ENCODE measurements at regions not wholly inside any gene's neighbourhood (a gene's known extent, or its start where the extent isn't known, plus 50 kb on each side); places are given as distances from the start of the nearest gene placed in this dataset.

GRCh38 chr9:4415281-4415680 lies 75.0 kb upstream of the SLC1A1 start:
- H3K4me1 ChIP-seq (ENCODE audit: control insufficient read depth in 2 of 2, insufficient read depth in 2 of 2, low read length in 2 of 2), result no peaks in the 10 kb centered on the region
- H3K4me3 Mint-ChIP-seq, result no peak overlapping the region
- peaks cover 0 to 4% (median 0%) of the 10 kb centered on the region in 5 donors for H3K27me3 Mint-ChIP-seq
- DNase-seq (no peak), ATAC-seq (no peak)
- H3K9me3 Mint-ChIP-seq, result peaks cover 0 to 2% (median 0%) of the 10 kb centered on the region in 11 donors
- no peaks in the 10 kb centered on the region for H3K36me3 ChIP-seq (ENCODE audit: control insufficient read depth in 2 of 3, insufficient read depth in 3 of 3, low read length in 3 of 3)
- H3K9me3 ChIP-seq (ENCODE audit: control insufficient read depth in 2 of 3, low read length in 3 of 3), result no peaks in the 10 kb centered on the region
- H3K4me1 Mint-ChIP-seq, result no peaks in the 10 kb centered on the region
- H3K4me3 ChIP-seq (ENCODE audit: low read length), result no peak overlapping the region
- H3K27me3 ChIP-seq (ENCODE audit: control insufficient read depth in 2 of 2, insufficient read depth in 2 of 2, low read length in 2 of 2), result no peaks in the 10 kb centered on the region
- H3K36me3 Mint-ChIP-seq, result peaks cover 0 to 4% (median 0%) of the 10 kb centered on the region in 5 donors
- intact Hi-C loops (cut with micrococcal nuclease), result no loop called here
- H3K27ac Mint-ChIP-seq, result no peak overlapping the region
- POLR2A ChIA-PET, result no interaction called here
- H3K27ac ChIP-seq (ENCODE audit: low read depth, low read length), result no peak overlapping the region
- CTCF ChIA-PET, result no interaction called here

- Histone ChIP-seq H3K4me1 (ENCODE audit: control insufficient read depth in 2 of 2, insufficient read depth in 2 of 2, low read length in 2 of 2) (no peaks in the 10 kb centered on the region), H3K27ac (ENCODE audit: low read depth, low read length) (no peak overlapping the region), H3K4me3 (ENCODE audit: low read length) (no peak overlapping the region), H3K36me3 (ENCODE audit: control insufficient read depth in 2 of 3, insufficient read depth in 3 of 3, low read length in 3 of 3) (no peaks in the 10 kb centered on the region), H3K27me3 (ENCODE audit: control insufficient read depth in 2 of 2, insufficient read depth in 2 of 2, low read length in 2 of 2) (no peaks in the 10 kb centered on the region), H3K9me3 (ENCODE audit: control insufficient read depth in 2 of 3, low read length in 3 of 3) (no peaks in the 10 kb centered on the region)
- CTCF ChIA-PET, result no interaction called here
- Mint-ChIP-seq H3K9me3 (peaks cover 0 to 1% (median 0%) of the 10 kb centered on the region in 11 donors), H3K36me3 (peaks cover 0 to 4% (median 0%) of the 10 kb centered on the region in 5 donors), H3K27ac (no peak overlapping the region), H3K4me1 (no peaks in the 10 kb centered on the region), H3K27me3 (peaks cover 0 to 4% (median 0%) of the 10 kb centered on the region in 5 donors), H3K4me3 (no peak overlapping the region)
- ATAC-seq (no peak), DNase-seq (no peak)
- intact Hi-C loops (cut with micrococcal nuclease), result no loop called here
- POLR2A ChIA-PET, result no interaction called here
Measured at GRCh38 chr9:4413856-4414255, 76.4 kb upstream of the SLC1A1 start.

- Mint-ChIP-seq H3K27ac (no peak overlapping the region), H3K9me3 (peaks cover 8 to 48% (median 21%) of the 10 kb centered on the region in 11 donors), H3K36me3 (peaks cover 4 to 20% (median 9%) of the 10 kb centered on the region in 5 donors), H3K27me3 (peaks cover 0 to 23% (median 9%) of the 10 kb centered on the region in 5 donors), H3K4me3 (no peak overlapping the region), H3K4me1 (no peaks in the 10 kb centered on the region)
- POLR2A ChIA-PET, result no interaction called here
- Histone ChIP-seq H3K4me3 (ENCODE audit: low read length) (no peak overlapping the region), H3K36me3 (ENCODE audit: control insufficient read depth in 2 of 3, insufficient read depth in 3 of 3, low read length in 3 of 3) (no peaks in the 10 kb centered on the region), H3K27ac (ENCODE audit: low read depth, low read length) (no peak overlapping the region), H3K9me3 (ENCODE audit: control insufficient read depth in 2 of 3, low read length in 3 of 3) (peaks cover 0 to 8% (median 4%) of the 10 kb centered on the region in 3 experiments), H3K4me1 (ENCODE audit: control insufficient read depth in 2 of 2, insufficient read depth in 2 of 2, low read length in 2 of 2) (no peaks in the 10 kb centered on the region), H3K27me3 (ENCODE audit: control insufficient read depth in 2 of 2, insufficient read depth in 2 of 2, low read length in 2 of 2) (no peaks in the 10 kb centered on the region)
- intact Hi-C loops (cut with micrococcal nuclease), result no loop called here
- ATAC-seq, result no peak
- CTCF ChIA-PET, result interaction anchor here (1.5 kb wide), 1 partner anchor 15 kb away, joined by 4 read pairs; no protein-coding TSS in a partner anchor
- DNase-seq, result no peak
Measured at GRCh38 chr9:4404156-4404555, 86.1 kb upstream of the SLC1A1 start.

GRCh38 chr9:4402501-4402900 lies 87.8 kb upstream of the SLC1A1 start:
- no peak overlapping the region for H3K4me3 ChIP-seq (ENCODE audit: low read length)
- H3K27ac ChIP-seq (ENCODE audit: low read depth, low read length), result no peak overlapping the region
- peaks cover 0 to 8% (median 4%) of the 10 kb centered on the region in 3 experiments for H3K9me3 ChIP-seq (ENCODE audit: control insufficient read depth in 2 of 3, low read length in 3 of 3)
- Mint-ChIP-seq H3K36me3 (peaks cover 4 to 25% (median 9%) of the 10 kb centered on the region in 5 donors), H3K4me3 (no peak overlapping the region), H3K9me3 (peaks cover 8 to 45% (median 21%) of the 10 kb centered on the region in 11 donors), H3K27ac (no peak overlapping the region), H3K4me1 (no peaks in the 10 kb centered on the region), H3K27me3 (peaks cover 0 to 36% (median 13%) of the 10 kb centered on the region in 5 donors)
- no peaks in the 10 kb centered on the region for H3K4me1 ChIP-seq (ENCODE audit: control insufficient read depth in 2 of 2, insufficient read depth in 2 of 2, low read length in 2 of 2)
- H3K27me3 ChIP-seq (ENCODE audit: control insufficient read depth in 2 of 2, insufficient read depth in 2 of 2, low read length in 2 of 2), result no peaks in the 10 kb centered on the region
- ATAC-seq, result no peak
- POLR2A ChIA-PET, result no interaction called here
- CTCF ChIA-PET, result no interaction called here
- DNase-seq, result no peak
- no peaks in the 10 kb centered on the region for H3K36me3 ChIP-seq (ENCODE audit: control insufficient read depth in 2 of 3, insufficient read depth in 3 of 3, low read length in 3 of 3)
- intact Hi-C loops (cut with micrococcal nuclease), result no loop called here

GRCh38 chr9:4400731-4401130 lies 89.5 kb upstream of the SLC1A1 start:
- intact Hi-C loops (cut with micrococcal nuclease), result no loop called here
- H3K4me3 ChIP-seq (ENCODE audit: low read length), result no peak overlapping the region

GRCh38 chr9:4397917-4398316 lies 92.4 kb upstream of the SLC1A1 start:
- peaks cover 0 to 8% (median 4%) of the 10 kb centered on the region in 3 experiments for H3K9me3 ChIP-seq (ENCODE audit: control insufficient read depth in 2 of 3, low read length in 3 of 3)
- no peak overlapping the region for H3K27ac ChIP-seq (ENCODE audit: low read depth, low read length)
- ATAC-seq (no peak), DNase-seq (no peak)
- Mint-ChIP-seq H3K36me3 (peaks cover 4 to 16% (median 8%) of the 10 kb centered on the region in 5 donors), H3K9me3 (peaks cover 8 to 18% (median 10%) of the 10 kb centered on the region in 11 donors), H3K27ac (no peak overlapping the region), H3K27me3 (peaks cover 0 to 30% (median 13%) of the 10 kb centered on the region in 5 donors), H3K4me1 (no peaks in the 10 kb centered on the region), H3K4me3 (no peak overlapping the region)
- H3K36me3 ChIP-seq (ENCODE audit: control insufficient read depth in 2 of 3, insufficient read depth in 3 of 3, low read length in 3 of 3), result no peaks in the 10 kb centered on the region
- ChIA-PET POLR2A (no interaction called here), CTCF (no interaction called here)
- H3K27me3 ChIP-seq (ENCODE audit: control insufficient read depth in 2 of 2, insufficient read depth in 2 of 2, low read length in 2 of 2), result no peaks in the 10 kb centered on the region
- intact Hi-C loops (cut with micrococcal nuclease), result no loop called here
- H3K4me1 ChIP-seq (ENCODE audit: control insufficient read depth in 2 of 2, insufficient read depth in 2 of 2, low read length in 2 of 2), result no peaks in the 10 kb centered on the region
- H3K4me3 ChIP-seq (ENCODE audit: low read length), result no peak overlapping the region

More at GRCh38 chr9:4400731-4401130, 89.5 kb upstream of the SLC1A1 start:
- H3K9me3 ChIP-seq (ENCODE audit: control insufficient read depth in 2 of 3, low read length in 3 of 3), result peaks cover 0 to 8% (median 4%) of the 10 kb centered on the region in 3 experiments
- ChIA-PET CTCF (no interaction called here), POLR2A (no interaction called here)
- no peaks in the 10 kb centered on the region for H3K36me3 ChIP-seq (ENCODE audit: control insufficient read depth in 2 of 3, insufficient read depth in 3 of 3, low read length in 3 of 3)
- H3K9me3 Mint-ChIP-seq, result peaks cover 8 to 36% (median 20%) of the 10 kb centered on the region in 11 donors
- no peak for ATAC-seq
- H3K36me3 Mint-ChIP-seq, result peaks cover 4 to 25% (median 9%) of the 10 kb centered on the region in 5 donors
- no peaks in the 10 kb centered on the region for H3K27me3 ChIP-seq (ENCODE audit: control insufficient read depth in 2 of 2, insufficient read depth in 2 of 2, low read length in 2 of 2)
- no peaks in the 10 kb centered on the region for H3K4me1 ChIP-seq (ENCODE audit: control insufficient read depth in 2 of 2, insufficient read depth in 2 of 2, low read length in 2 of 2)
- no peak overlapping the region for H3K27ac ChIP-seq (ENCODE audit: low read depth, low read length)
- no peak for DNase-seq
- no peak overlapping the region for H3K4me3 Mint-ChIP-seq
- H3K4me1 Mint-ChIP-seq, result no peaks in the 10 kb centered on the region
- H3K27me3 Mint-ChIP-seq, result peaks cover 0 to 36% (median 13%) of the 10 kb centered on the region in 5 donors
- no peak overlapping the region for H3K27ac Mint-ChIP-seq

GRCh38 chr9:4393806-4394523 lies 94.1 kb upstream of the GLIS3 start:
- H3K4me3 Mint-ChIP-seq, result no peak overlapping the region
- POLR2A ChIA-PET, result no interaction called here

More at GRCh38 chr9:4393806-4394523, 94.1 kb upstream of the GLIS3 start:
- H3K9me3 ChIP-seq (ENCODE audit: control insufficient read depth in 2 of 3, low read length in 3 of 3), result no peaks in the 10 kb centered on the region
- H3K27ac Mint-ChIP-seq, result no peak overlapping the region
- no peak for ATAC-seq
- H3K4me1 ChIP-seq (ENCODE audit: control insufficient read depth in 2 of 2, insufficient read depth in 2 of 2, low read length in 2 of 2), result no peaks in the 10 kb centered on the region
- no peaks in the 10 kb centered on the region for H3K36me3 ChIP-seq (ENCODE audit: control insufficient read depth in 2 of 3, insufficient read depth in 3 of 3, low read length in 3 of 3)
- peaks cover 0 to 11% (median 6%) of the 10 kb centered on the region in 5 donors for H3K27me3 Mint-ChIP-seq
- peaks cover 0 to 1% (median 0%) of the 10 kb centered on the region in 11 donors for H3K9me3 Mint-ChIP-seq
- intact Hi-C loops (cut with micrococcal nuclease), result no loop called here
- CTCF ChIA-PET, result no interaction called here
- H3K27ac ChIP-seq (ENCODE audit: low read depth, low read length), result no peak overlapping the region
- no peaks in the 10 kb centered on the region for H3K4me1 Mint-ChIP-seq
- DNase-seq, result no peak
- peaks cover 0 to 5% (median 0%) of the 10 kb centered on the region in 5 donors for H3K36me3 Mint-ChIP-seq
- H3K27me3 ChIP-seq (ENCODE audit: control insufficient read depth in 2 of 2, insufficient read depth in 2 of 2, low read length in 2 of 2), result no peaks in the 10 kb centered on the region
- H3K4me3 ChIP-seq (ENCODE audit: low read length), result no peak overlapping the region

All from naive thymus-derived CD4-positive, alpha-beta T cell (primary cell).